PC-3 (cell line): ENCODE measurements at regions not wholly inside any gene's neighbourhood (a gene's known extent, or its start where the extent isn't known, plus 50 kb on each side); places are given as distances from the start of the nearest gene placed in this dataset.

Source experiments
- EZH2 ChIP-seq: fragments of 300-600 bp; sonication (generic); IDR thresholded peaks from one replicate; pipeline ENCODE4 v1.6.1; 2017; ENCODE audit warnings: antibody characterized with exemption, mild to moderate bottlenecking, low read length; ENCODE audit not compliant: unreplicated experiment
- EZH2phosphoT487 ChIP-seq: fragments of 300-600 bp; sonication (generic); IDR thresholded peaks from 2 replicates; pipeline ENCODE4 v1.6.1; 2018; ENCODE audit warnings: mild to moderate bottlenecking, antibody characterized with exemption, low read length, borderline replicate concordance
- TF ChIP-seq, protein P1 (sequence below): fragments of 300-600 bp; sonication (generic); conservative IDR thresholded peaks from 2 replicates; pipeline ENCODE4 v1.5.1; 2017; ENCODE audit warnings: antibody characterized with exemption, low read depth, mild to moderate bottlenecking, low read length

DNA sequence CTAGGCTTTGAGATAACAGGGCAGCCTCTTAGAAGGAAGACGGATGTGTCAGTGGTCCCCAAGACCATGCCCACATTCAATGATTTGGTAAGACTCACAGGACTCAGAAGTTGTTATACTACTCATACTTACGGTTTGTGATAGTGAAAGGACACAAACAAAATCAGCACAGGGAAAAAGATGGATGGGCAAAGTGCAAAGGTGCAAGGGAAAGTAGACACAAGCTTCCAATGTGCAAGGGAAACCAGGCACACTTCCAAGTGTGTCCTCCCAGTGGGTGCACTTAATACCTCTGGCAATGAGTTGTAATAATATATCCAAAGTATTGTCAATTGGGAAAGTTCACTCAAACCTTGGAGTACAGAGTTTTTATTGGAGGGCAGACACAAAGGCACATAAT is 53.8 kb upstream of the VCX start:
- TF ChIP-seq, protein P1, sequence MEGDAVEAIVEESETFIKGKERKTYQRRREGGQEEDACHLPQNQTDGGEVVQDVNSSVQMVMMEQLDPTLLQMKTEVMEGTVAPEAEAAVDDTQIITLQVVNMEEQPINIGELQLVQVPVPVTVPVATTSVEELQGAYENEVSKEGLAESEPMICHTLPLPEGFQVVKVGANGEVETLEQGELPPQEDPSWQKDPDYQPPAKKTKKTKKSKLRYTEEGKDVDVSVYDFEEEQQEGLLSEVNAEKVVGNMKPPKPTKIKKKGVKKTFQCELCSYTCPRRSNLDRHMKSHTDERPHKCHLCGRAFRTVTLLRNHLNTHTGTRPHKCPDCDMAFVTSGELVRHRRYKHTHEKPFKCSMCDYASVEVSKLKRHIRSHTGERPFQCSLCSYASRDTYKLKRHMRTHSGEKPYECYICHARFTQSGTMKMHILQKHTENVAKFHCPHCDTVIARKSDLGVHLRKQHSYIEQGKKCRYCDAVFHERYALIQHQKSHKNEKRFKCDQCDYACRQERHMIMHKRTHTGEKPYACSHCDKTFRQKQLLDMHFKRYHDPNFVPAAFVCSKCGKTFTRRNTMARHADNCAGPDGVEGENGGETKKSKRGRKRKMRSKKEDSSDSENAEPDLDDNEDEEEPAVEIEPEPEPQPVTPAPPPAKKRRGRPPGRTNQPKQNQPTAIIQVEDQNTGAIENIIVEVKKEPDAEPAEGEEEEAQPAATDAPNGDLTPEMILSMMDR: no peak
- TF ChIP-seq EZH2: no peak
- no peak for TF ChIP-seq EZH2phosphoT487
